ENCODE measurements at regions not wholly inside any gene's neighbourhood (a gene's known extent, or its start where the extent isn't known, plus 50 kb on each side); places are given as distances from the start of the nearest gene placed in this dataset.

GRCh38 chr3:63762180-63762579 is 56.9 kb upstream of the C3orf49 start:
- Histone ChIP-seq H3K4me1 (ENCODE audit: insufficient read depth, low read length) (peaks cover under 1% of the 10 kb centered on the region; the same call in 1 of the 2 replicates), H2AK5ac (ENCODE audit: insufficient read length, low read length) (no peak overlapping the region), H3K79me1 (ENCODE audit: insufficient read depth, low read depth, low read length, poor library complexity, severe bottlenecking) (no peaks in the 10 kb centered on the region), H3K27me3 (ENCODE audit: insufficient read depth, low read length) (no peaks in the 10 kb centered on the region), H2BK120ac (ENCODE audit: low read depth, low read length, poor library complexity, severe bottlenecking) (no peak overlapping the region), H2BK12ac (ENCODE audit: insufficient read length, low read depth, low read length) (no peak overlapping the region), H3K23me2 (ENCODE audit: insufficient read length, low read depth, low read length, poor library complexity, severe bottlenecking) (no peaks in the 10 kb centered on the region), H3K27ac (ENCODE audit: insufficient read length, low read depth, low read length) (no peak overlapping the region), H3K9me3 (ENCODE audit: control insufficient read depth, low read depth, low read length) (no peaks in the 10 kb centered on the region), H2AFZ (ENCODE audit: low read length) (no peak overlapping the region), H4K20me1 (ENCODE audit: control insufficient read depth, insufficient read depth, insufficient read length) (no peaks in the 10 kb centered on the region), H4K8ac (replicated peaks; ENCODE audit: insufficient read length, low read depth, low read length) (no peak overlapping the region), H4K91ac (ENCODE audit: insufficient read length, low read depth, low read length) (no peak overlapping the region), H3K18ac (ENCODE audit: insufficient read length, low read depth, low read length) (no peak overlapping the region), H3K14ac (ENCODE audit: insufficient read depth, low read length) (no peak overlapping the region), H4K5ac (ENCODE audit: insufficient read length, low read depth, low read length) (no peak overlapping the region), H2BK5ac (ENCODE audit: insufficient read length, low read length) (no peak overlapping the region), H3T11ph (ENCODE audit: low read length) (no peak overlapping the region), H3K23ac (ENCODE audit: insufficient read length, low read depth, low read length) (no peak overlapping the region), H3K4me2 (ENCODE audit: insufficient read depth, insufficient read length, low read length) (no peak overlapping the region), H2BK15ac (ENCODE audit: low read depth, low read length) (no peak overlapping the region), H3K4ac (ENCODE audit: low read depth, low read length) (no peak overlapping the region), H3K79me2 (ENCODE audit: insufficient read depth, low read length) (no peaks in the 10 kb centered on the region), H3K56ac (ENCODE audit: insufficient read length, low read depth, low read length) (no peak overlapping the region), H3K9ac (ENCODE audit: extremely low read depth, insufficient read length, low read length) (no peak overlapping the region), H2BK20ac (ENCODE audit: low read depth, low read length, poor library complexity, severe bottlenecking) (no peak overlapping the region)
- Mint-ChIP-seq H3K27me3 (ENCODE audit: low read depth) (peaks cover 2% of the 10 kb centered on the region; the same call in 1 of the 2 replicates), H3K27ac (no peak overlapping the region), H3K36me3 (ENCODE audit: insufficient read depth in 1 of 3, low read depth in 3 of 3) (no peaks in the 10 kb centered on the region), H3K4me1 (peaks cover 4 to 8% of the 10 kb centered on the region in 2 experiments), H3K4me3 (no peak overlapping the region), H3K9me3 (no peaks in the 10 kb centered on the region; a peak in 1 of 5 replicates)
- DNase-seq: no peak
- TF ChIP-seq CTCF (conservative IDR thresholded peaks at IDR 0.05): no peak
- WGBS (ENCODE audit: extremely low coverage, insufficient read length, low lambda C conversion rate): no CpG with 5 or more reads among the region's 1 CpG
